ENCODE measurements at regions not wholly inside any gene's neighbourhood (a gene's known extent, or its start where the extent isn't known, plus 50 kb on each side); places are given as distances from the start of the nearest gene placed in this dataset.

GRCh38 chr6:92446052-92446451 is 973.3 kb downstream of the EPHA7 start:
- H3K4me3 ChIP-seq, result no peak overlapping the region
- no peaks in the 10 kb centered on the region for H3K9me3 ChIP-seq
- no peak for FAIRE-seq
- 52 to 72% methylated on average over 3 of the region's 3 CpGs for WGBS, 2 donors
- no peak for TF ChIP-seq CTCF (IDR thresholded peaks at IDR 0.05)
- H3K36me3 ChIP-seq, result no peaks in the 10 kb centered on the region
- DNase-seq, result no peak
- ATAC-seq, result no peak
- intact Hi-C loops (cut with DNase I), result no loop called here
- no peak overlapping the region for H3K27ac ChIP-seq
- H3K27me3 ChIP-seq, result no peaks in the 10 kb centered on the region
- no peaks in the 10 kb centered on the region for H3K4me1 ChIP-seq

- Histone ChIP-seq H3K4me3 (no peak overlapping the region), H3K9me3 (no peaks in the 10 kb centered on the region), H3K36me3 (no peaks in the 10 kb centered on the region), H3K27ac (no peak overlapping the region), H3K4me1 (no peaks in the 10 kb centered on the region), H3K27me3 (no peaks in the 10 kb centered on the region)
- DNase-seq, result no peak
- TF ChIP-seq CTCF (IDR thresholded peaks at IDR 0.05), result no peak
- ATAC-seq, result no peak
- intact Hi-C loops (cut with DNase I), result no loop called here
- 45 to 69% methylated on average over 1 of the region's 1 CpG for WGBS, 2 donors
- FAIRE-seq, result no peak
Measured at GRCh38 chr6:92433911-92434310, 985.4 kb downstream of the EPHA7 start.

- no peak for ATAC-seq
- intact Hi-C loops (cut with DNase I), result no loop called here
- Histone ChIP-seq H3K4me3 (no peak overlapping the region), H3K4me1 (no peaks in the 10 kb centered on the region), H3K27me3 (no peaks in the 10 kb centered on the region), H3K27ac (no peak overlapping the region), H3K36me3 (no peaks in the 10 kb centered on the region), H3K9me3 (no peaks in the 10 kb centered on the region)
- DNase-seq, result no peak
- no peak for FAIRE-seq
- TF ChIP-seq CTCF (IDR thresholded peaks at IDR 0.05), result no peak
Measured at GRCh38 chr6:92431502-92431901, 987.9 kb downstream of the EPHA7 start.

GRCh38 chr6:92428448-92428847 is 990.9 kb downstream of the EPHA7 start:
- intact Hi-C loops (cut with DNase I), result no loop called here
- Histone ChIP-seq H3K27me3 (no peaks in the 10 kb centered on the region), H3K4me3 (no peak overlapping the region), H3K36me3 (no peaks in the 10 kb centered on the region), H3K9me3 (no peaks in the 10 kb centered on the region), H3K4me1 (no peaks in the 10 kb centered on the region), H3K27ac (no peak overlapping the region)
- no peak for ATAC-seq
- DNase-seq, result no peak
- TF ChIP-seq CTCF (IDR thresholded peaks at IDR 0.05), result no peak
- 46 to 55% methylated on average over 2 of the region's 2 CpGs for WGBS, 2 donors
- FAIRE-seq, result no peak

GRCh38 chr6:92427453-92427852 is 991.9 kb downstream of the EPHA7 start:
- Histone ChIP-seq H3K27me3 (no peaks in the 10 kb centered on the region), H3K27ac (no peak overlapping the region), H3K9me3 (no peaks in the 10 kb centered on the region), H3K4me3 (no peak overlapping the region), H3K4me1 (no peaks in the 10 kb centered on the region), H3K36me3 (no peaks in the 10 kb centered on the region)
- intact Hi-C loops (cut with DNase I), result no loop called here
- FAIRE-seq (no peak), ATAC-seq (no peak), DNase-seq (no peak)
- no peak for TF ChIP-seq CTCF (IDR thresholded peaks at IDR 0.05)
- WGBS, 2 donors, result 18 to 21% methylated on average over 2 of the region's 2 CpGs
